ENCODE measurements at regions not wholly inside any gene's neighbourhood (a gene's known extent, or its start where the extent isn't known, plus 50 kb on each side); places are given as distances from the start of the nearest gene placed in this dataset.

DNA sequence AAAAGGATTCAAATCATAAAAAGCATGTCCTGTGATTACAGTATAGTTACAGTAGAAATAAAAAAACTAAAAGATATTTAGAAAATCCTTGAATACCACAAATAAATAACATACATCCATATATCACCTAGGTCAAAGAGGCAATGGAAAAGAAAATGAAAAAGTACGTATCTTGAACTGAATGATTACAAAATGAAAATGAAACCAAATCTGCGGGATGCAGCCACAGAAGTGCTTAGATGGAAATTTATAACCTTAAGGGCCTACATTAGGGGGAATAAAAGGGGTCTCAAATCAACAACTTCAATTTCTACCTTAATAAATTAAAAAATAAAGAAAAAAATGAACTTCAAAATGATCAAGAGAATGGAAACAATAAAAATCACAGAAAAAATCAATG, 879.0 kb upstream of the CELF2 start:
- Histone ChIP-seq H3K9me3 (no peaks in the 10 kb centered on the region), H3K36me3 (no peaks in the 10 kb centered on the region), H3K27me3 (no peaks in the 10 kb centered on the region), H3K4me3 (no peak overlapping the region), H3K4me1 (no peaks in the 10 kb centered on the region), H3K27ac (no peak overlapping the region)
- DNase-seq (ENCODE audit: extremely low spot score in 2 of 2): no peak
- TF ChIP-seq, protein P1, sequence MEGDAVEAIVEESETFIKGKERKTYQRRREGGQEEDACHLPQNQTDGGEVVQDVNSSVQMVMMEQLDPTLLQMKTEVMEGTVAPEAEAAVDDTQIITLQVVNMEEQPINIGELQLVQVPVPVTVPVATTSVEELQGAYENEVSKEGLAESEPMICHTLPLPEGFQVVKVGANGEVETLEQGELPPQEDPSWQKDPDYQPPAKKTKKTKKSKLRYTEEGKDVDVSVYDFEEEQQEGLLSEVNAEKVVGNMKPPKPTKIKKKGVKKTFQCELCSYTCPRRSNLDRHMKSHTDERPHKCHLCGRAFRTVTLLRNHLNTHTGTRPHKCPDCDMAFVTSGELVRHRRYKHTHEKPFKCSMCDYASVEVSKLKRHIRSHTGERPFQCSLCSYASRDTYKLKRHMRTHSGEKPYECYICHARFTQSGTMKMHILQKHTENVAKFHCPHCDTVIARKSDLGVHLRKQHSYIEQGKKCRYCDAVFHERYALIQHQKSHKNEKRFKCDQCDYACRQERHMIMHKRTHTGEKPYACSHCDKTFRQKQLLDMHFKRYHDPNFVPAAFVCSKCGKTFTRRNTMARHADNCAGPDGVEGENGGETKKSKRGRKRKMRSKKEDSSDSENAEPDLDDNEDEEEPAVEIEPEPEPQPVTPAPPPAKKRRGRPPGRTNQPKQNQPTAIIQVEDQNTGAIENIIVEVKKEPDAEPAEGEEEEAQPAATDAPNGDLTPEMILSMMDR (IDR thresholded peaks at IDR 0.05): no peak
- TF ChIP-seq POLR2AphosphoS5 (IDR thresholded peaks at IDR 0.05; ENCODE audit: insufficient read depth in 1 of 2, low read depth in 1 of 2) (no peak), POLR2A (IDR thresholded peaks at IDR 0.05) (no peak)
- intact Hi-C loops (cut with DNase I): no loop called here

DNA sequence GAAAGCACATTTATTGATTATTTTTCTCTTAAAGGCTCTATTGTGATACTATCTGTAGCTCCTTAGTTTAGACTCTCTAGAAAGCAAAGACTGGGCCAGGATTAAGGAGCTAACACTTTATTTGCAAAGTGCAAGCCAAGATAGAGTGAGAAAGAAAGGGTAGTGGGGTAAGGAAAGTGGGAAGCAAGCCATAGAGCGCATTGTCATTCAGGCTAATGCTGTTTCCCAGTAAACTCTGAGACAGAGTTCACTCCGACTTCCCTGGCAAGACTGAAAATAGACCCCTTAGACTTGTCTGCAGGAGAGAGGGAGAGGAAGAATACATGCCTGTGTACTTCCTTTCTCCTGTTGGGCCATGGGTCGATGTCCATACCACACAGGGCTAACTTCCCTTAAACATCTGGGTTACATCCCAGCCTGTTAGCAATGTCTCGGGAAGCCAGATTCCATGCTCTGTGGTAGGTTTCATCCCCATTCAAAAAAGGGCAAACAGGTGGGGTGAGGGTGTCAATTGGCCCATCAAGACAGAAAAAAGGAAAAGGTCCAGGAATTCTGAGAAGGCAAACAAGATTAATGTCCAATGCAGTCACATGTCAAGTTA, 875.8 kb upstream of the CELF2 start:
- Histone ChIP-seq H3K27ac (no peak overlapping the region), H3K9me3 (no peaks in the 10 kb centered on the region), H3K4me1 (no peaks in the 10 kb centered on the region), H3K27me3 (no peaks in the 10 kb centered on the region), H3K36me3 (no peaks in the 10 kb centered on the region), H3K4me3 (no peak overlapping the region)
- DNase-seq (ENCODE audit: extremely low spot score in 2 of 2): no peak
- TF ChIP-seq, protein P1 (IDR thresholded peaks at IDR 0.05): no peak
- TF ChIP-seq POLR2A (IDR thresholded peaks at IDR 0.05) (no peak), POLR2AphosphoS5 (IDR thresholded peaks at IDR 0.05; ENCODE audit: insufficient read depth in 1 of 2, low read depth in 1 of 2) (no peak)
- intact Hi-C loops (cut with DNase I): no loop called here

- no peak for DNase-seq (ENCODE audit: extremely low spot score in 2 of 2)
- no peaks in the 10 kb centered on the region for H3K9me3 ChIP-seq
- no peaks in the 10 kb centered on the region for H3K27me3 ChIP-seq
- TF ChIP-seq POLR2AphosphoS5 (IDR thresholded peaks at IDR 0.05; ENCODE audit: insufficient read depth in 1 of 2, low read depth in 1 of 2) (no peak), POLR2A (IDR thresholded peaks at IDR 0.05) (no peak)
- TF ChIP-seq, protein P1 (IDR thresholded peaks at IDR 0.05): no peak
- H3K27ac ChIP-seq: no peak overlapping the region
- no peaks in the 10 kb centered on the region for H3K36me3 ChIP-seq
- intact Hi-C loops (cut with DNase I): no loop called here
- H3K4me3 ChIP-seq: no peak overlapping the region
- H3K4me1 ChIP-seq: no peaks in the 10 kb centered on the region
Observed at GRCh38 chr10:10146604-10147003, 871.1 kb upstream of the CELF2 start.

DNA sequence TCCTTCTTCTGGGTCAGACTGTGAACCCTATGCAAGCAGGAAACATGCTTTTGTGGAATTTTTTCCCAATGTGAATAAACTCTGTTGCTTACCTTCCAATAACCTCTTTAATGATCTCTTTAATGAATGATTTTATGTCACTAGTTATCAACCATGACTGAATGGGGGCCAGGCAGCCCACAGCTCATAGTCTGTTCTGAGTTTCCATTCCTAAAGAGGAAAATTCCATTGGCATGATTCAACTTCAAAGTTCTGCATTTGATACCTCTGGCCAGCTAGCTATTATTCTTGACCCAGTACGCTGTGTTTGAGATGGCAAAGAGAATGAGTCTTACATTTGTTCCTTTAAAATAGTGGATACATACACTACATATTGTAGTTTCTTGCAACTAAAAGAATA, 867.8 kb upstream of the CELF2 start:
- H3K4me1 ChIP-seq: no peaks in the 10 kb centered on the region
- H3K27ac ChIP-seq: no peak overlapping the region
- no peak overlapping the region for H3K4me3 ChIP-seq
- DNase-seq (ENCODE audit: extremely low spot score in 2 of 2): no peak
- TF ChIP-seq POLR2A (IDR thresholded peaks at IDR 0.05) (no peak), POLR2AphosphoS5 (IDR thresholded peaks at IDR 0.05; ENCODE audit: insufficient read depth in 1 of 2, low read depth in 1 of 2) (no peak)
- TF ChIP-seq, protein P1 (IDR thresholded peaks at IDR 0.05): no peak
- H3K27me3 ChIP-seq: no peaks in the 10 kb centered on the region
- intact Hi-C loops (cut with DNase I): no loop called here
- no peaks in the 10 kb centered on the region for H3K9me3 ChIP-seq
- H3K36me3 ChIP-seq: no peaks in the 10 kb centered on the region

DNA sequence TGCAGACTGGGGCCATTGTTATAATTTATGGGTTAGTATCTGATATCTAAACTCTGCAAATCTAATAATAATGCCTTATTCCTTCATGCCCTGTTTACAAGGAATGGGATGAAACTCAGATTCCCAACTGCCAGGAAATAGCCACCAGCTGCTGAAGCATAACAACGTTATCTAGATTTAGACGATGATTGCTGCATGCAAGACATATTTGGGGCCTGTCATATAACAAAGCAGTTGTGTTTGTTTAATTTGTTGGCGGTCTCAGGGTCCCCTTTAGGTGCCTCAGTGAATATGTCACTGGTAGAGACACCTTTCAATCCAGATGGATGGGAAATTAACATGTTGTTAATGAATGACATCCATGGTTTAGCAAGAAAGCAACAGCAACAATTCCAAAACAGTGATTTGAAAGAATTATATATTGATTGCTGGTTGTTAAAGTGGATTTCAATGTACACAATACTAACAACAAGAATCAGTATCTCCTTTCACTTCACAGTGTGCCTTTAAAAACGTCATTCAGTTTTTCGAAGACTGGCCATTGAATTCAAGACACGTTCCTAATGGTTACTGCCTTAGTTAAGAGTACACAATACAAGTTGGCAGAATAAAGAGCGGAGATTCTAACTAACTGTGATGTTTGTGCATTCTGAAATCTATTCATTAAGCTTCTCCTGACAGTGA, 860.6 kb upstream of the CELF2 start:
- intact Hi-C loops (cut with DNase I): no loop called here
- no peak overlapping the region for H3K27ac ChIP-seq
- no peak overlapping the region for H3K4me3 ChIP-seq
- no peaks in the 10 kb centered on the region for H3K4me1 ChIP-seq
- DNase-seq (ENCODE audit: extremely low spot score in 2 of 2): no peak
- no peaks in the 10 kb centered on the region for H3K27me3 ChIP-seq
- TF ChIP-seq POLR2AphosphoS5 (IDR thresholded peaks at IDR 0.05; ENCODE audit: insufficient read depth in 1 of 2, low read depth in 1 of 2) (no peak), POLR2A (IDR thresholded peaks at IDR 0.05) (no peak)
- TF ChIP-seq, protein P1 (IDR thresholded peaks at IDR 0.05): no peak
- H3K9me3 ChIP-seq: no peaks in the 10 kb centered on the region
- H3K36me3 ChIP-seq: no peaks in the 10 kb centered on the region
